Erythroblast (primary cell): ENCODE measurements at regions not wholly inside any gene's neighbourhood (a gene's known extent, or its start where the extent isn't known, plus 50 kb on each side); places are given as distances from the start of the nearest gene placed in this dataset.

ENCODE experiments used
- GATA1 ChIP-seq: IDR thresholded peaks from 2 replicates; pipeline ENCODE4 v1.6.1; 2011; ENCODE audit warnings: low read depth, mild to moderate bottlenecking, control low read depth, low read length, moderate library complexity
- POLR2A ChIP-seq: IDR thresholded peaks from 2 replicates; pipeline ENCODE4 v1.6.1; 2011; ENCODE audit warnings: mild to moderate bottlenecking, low read length

DNA sequence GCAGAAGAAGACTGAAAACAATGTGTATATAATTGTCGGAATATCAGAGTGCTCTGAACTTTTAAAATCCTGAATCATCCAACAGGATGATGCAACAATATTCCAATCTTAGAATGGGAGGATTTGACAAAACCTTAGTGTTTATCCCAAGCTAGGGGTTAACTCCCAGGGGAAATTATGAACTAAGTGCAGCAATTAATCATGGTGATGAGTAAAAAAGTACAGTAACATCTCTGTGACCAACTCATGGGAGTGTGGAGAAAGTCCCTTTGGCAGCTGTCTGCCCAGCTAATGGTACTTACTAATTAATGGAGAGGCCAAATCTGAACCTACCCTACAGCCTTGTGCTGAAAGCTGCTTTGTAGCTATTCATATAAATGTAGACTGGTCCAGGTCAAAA, 257.6 kb upstream of the DDX53 start:
- TF ChIP-seq POLR2A: no peak
- TF ChIP-seq GATA1: no peak
